ENCODE measurements at regions not wholly inside any gene's neighbourhood (a gene's known extent, or its start where the extent isn't known, plus 50 kb on each side); places are given as distances from the start of the nearest gene placed in this dataset.
A peak's percentile ranks its signal among the peaks of the same experiment; 100 is the strongest.
"Not testable (repeated sequence)": the region's sequence is repeated elsewhere in the genome, so short reads cannot be mapped to it uniquely, and the experiment has no call there.

GRCh38 chr2:42974721-42975717 is 182.6 kb upstream of the HAAO start:
- peak; percentile 74 to 75 for DNase-seq (ENCODE audit: low read depth in 1 of 2, low spot score in 2 of 2)
- Histone ChIP-seq H3K9me3 (replicated peaks) (no peaks in the 10 kb centered on the region), H3K27ac (peak overlapping the region; percentile 28; the same call in 1 of the 2 replicates), H3K36me3 (no peaks in the 10 kb centered on the region), H3K4me1 (replicated peaks) (peaks cover 14% of the 10 kb centered on the region), H3K27me3 (replicated peaks) (no peaks in the 10 kb centered on the region), H3K4me3 (peak overlapping the region; percentile 13; the same call in 1 of the 2 replicates)

- Histone ChIP-seq H3K36me3 (no peaks in the 10 kb centered on the region), H3K4me3 (no peak overlapping the region), H3K27me3 (replicated peaks) (no peaks in the 10 kb centered on the region), H3K9me3 (replicated peaks) (no peaks in the 10 kb centered on the region), H3K27ac (no peak overlapping the region), H3K4me1 (replicated peaks) (peaks cover 22% of the 10 kb centered on the region)
- no peak for DNase-seq (ENCODE audit: low read depth in 1 of 2, low spot score in 2 of 2)
These were observed 181.9 kb upstream of the HAAO start for GRCh38 chr2:42974169-42974720.

- Histone ChIP-seq H3K4me1 (replicated peaks) (peaks cover 23% of the 10 kb centered on the region), H3K36me3 (no peaks in the 10 kb centered on the region), H3K4me3 (no peak overlapping the region), H3K27me3 (replicated peaks) (no peaks in the 10 kb centered on the region), H3K9me3 (replicated peaks) (no peaks in the 10 kb centered on the region), H3K27ac (no peak overlapping the region)
- no peak for DNase-seq (ENCODE audit: low read depth in 1 of 2, low spot score in 2 of 2)
These were observed 181.3 kb upstream of the HAAO start for GRCh38 chr2:42973726-42974125.

GRCh38 chr2:42972933-42973516 is 180.6 kb upstream of the HAAO start:
- H3K27ac ChIP-seq; DNase-seq (ENCODE audit: low read depth in 1 of 2, low spot score in 2 of 2); H3K36me3 ChIP-seq; H3K4me3 ChIP-seq; H3K27me3 ChIP-seq (replicated peaks); H3K9me3 ChIP-seq (replicated peaks): not testable (repeated sequence)
- peaks cover 27% of the 10 kb centered on the region for H3K4me1 ChIP-seq (replicated peaks)

- no peak for DNase-seq (ENCODE audit: low read depth in 1 of 2, low spot score in 2 of 2)
- Histone ChIP-seq H3K36me3 (no peaks in the 10 kb centered on the region), H3K27me3 (replicated peaks) (no peaks in the 10 kb centered on the region), H3K9me3 (replicated peaks) (no peaks in the 10 kb centered on the region), H3K4me3 (no peak overlapping the region), H3K27ac (no peak overlapping the region), H3K4me1 (replicated peaks) (peaks cover 33% of the 10 kb centered on the region)
These were observed 179.8 kb upstream of the HAAO start for GRCh38 chr2:42971947-42972736.

DNA sequence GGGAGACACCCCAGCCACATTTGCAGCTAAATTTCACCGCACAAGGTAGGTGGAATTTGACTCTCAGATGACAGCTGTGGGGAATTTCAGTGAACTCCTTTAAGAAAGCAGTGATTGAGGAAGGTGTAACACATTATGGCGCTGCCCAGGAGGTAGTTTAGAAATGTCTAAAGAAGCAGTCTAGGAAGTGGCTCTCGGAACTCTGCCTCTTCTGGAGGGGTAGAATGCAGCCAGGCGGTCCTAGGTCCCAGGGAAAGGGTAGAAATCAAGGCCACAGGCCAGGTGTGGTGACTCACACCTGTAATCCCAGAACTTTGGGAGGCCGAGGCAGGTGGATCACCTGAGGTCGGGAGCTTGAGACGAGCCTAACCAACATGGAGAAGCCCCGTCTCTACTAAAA is 179.0 kb upstream of the HAAO start:
- Histone ChIP-seq H3K27me3 (replicated peaks) (no peaks in the 10 kb centered on the region), H3K9me3 (replicated peaks) (no peaks in the 10 kb centered on the region), H3K4me3 (no peak overlapping the region), H3K36me3 (no peaks in the 10 kb centered on the region), H3K4me1 (replicated peaks) (peaks cover 33% of the 10 kb centered on the region), H3K27ac (no peak overlapping the region)
- DNase-seq (ENCODE audit: low read depth in 1 of 2, low spot score in 2 of 2), result no peak

DNA sequence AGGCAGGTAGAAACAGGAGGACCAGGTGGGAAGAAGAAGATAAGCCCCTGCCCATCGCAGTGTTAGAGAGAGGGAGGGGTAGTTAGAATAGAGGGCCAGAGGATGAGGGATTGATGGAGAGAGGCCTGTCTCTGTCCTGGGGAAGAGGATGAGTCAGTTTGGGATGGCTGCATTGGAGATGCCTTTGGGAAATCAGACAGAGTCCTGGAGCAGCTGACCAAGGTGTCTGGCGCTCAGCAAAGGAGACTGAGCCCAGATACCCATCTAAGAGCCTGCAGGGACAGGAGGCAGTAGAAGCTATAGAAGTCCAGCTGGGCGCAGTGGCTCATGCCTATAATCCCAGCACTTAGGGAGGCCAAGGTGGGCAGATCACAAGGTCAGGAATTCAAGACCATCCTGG is 177.8 kb upstream of the HAAO start:
- Histone ChIP-seq H3K27me3 (replicated peaks) (no peaks in the 10 kb centered on the region), H3K4me3 (no peak overlapping the region), H3K27ac (no peak overlapping the region), H3K36me3 (no peaks in the 10 kb centered on the region), H3K4me1 (replicated peaks) (peaks cover 29% of the 10 kb centered on the region), H3K9me3 (replicated peaks) (no peaks in the 10 kb centered on the region)
- no peak for DNase-seq (ENCODE audit: low read depth in 1 of 2, low spot score in 2 of 2)

DNA sequence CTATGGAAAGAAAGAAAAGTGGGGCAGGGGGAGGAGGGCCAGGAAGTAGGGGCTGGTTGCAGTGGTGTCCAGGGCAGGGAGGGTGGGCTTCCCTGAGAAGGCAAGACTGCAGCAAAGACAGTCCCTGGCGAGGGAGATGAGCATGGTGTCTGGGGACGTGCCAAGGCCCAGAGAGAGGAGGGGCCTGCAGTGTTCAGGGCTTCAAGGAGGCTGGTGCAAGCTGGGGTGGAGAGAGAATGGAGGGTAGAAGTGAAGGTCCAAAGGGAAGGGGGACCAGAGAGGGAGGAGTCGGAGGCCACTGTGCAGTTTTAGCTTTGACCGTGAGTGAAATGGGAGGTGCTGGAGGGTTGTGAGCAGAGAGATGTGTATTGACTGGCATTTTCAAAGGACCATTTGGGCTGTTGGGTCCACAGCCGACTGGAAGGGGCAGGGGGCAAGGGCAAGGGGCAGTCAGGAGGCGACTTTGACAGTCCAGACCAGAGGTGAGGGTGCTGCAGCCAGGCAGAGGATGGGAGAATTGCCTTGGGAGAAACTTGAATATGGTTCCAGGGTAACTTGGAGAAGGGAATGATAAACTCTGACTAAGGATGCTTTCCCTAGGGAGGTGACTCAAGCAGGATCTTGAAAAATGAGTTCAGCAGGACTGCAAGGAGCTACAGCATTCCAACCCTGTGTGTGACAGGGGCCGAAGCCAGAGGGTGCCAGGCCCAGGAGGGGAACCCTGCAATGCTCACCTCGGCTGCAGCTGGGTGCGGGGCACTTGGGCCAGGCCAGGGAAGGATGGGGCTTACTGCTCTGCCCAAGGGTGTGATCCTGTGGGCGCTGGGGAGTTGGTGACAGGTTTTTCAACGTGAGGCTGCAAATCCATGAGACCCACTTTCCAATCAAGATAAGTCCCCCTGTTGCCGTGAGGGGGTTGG is 177.1 kb upstream of the HAAO start:
- Histone ChIP-seq H3K27ac (no peak overlapping the region), H3K4me3 (no peak overlapping the region), H3K36me3 (no peaks in the 10 kb centered on the region), H3K27me3 (replicated peaks) (no peaks in the 10 kb centered on the region), H3K4me1 (replicated peaks) (peaks cover 28% of the 10 kb centered on the region), H3K9me3 (replicated peaks) (no peaks in the 10 kb centered on the region)
- peak; percentile 28 to 61 for DNase-seq (ENCODE audit: low read depth in 1 of 2, low spot score in 2 of 2)

DNA sequence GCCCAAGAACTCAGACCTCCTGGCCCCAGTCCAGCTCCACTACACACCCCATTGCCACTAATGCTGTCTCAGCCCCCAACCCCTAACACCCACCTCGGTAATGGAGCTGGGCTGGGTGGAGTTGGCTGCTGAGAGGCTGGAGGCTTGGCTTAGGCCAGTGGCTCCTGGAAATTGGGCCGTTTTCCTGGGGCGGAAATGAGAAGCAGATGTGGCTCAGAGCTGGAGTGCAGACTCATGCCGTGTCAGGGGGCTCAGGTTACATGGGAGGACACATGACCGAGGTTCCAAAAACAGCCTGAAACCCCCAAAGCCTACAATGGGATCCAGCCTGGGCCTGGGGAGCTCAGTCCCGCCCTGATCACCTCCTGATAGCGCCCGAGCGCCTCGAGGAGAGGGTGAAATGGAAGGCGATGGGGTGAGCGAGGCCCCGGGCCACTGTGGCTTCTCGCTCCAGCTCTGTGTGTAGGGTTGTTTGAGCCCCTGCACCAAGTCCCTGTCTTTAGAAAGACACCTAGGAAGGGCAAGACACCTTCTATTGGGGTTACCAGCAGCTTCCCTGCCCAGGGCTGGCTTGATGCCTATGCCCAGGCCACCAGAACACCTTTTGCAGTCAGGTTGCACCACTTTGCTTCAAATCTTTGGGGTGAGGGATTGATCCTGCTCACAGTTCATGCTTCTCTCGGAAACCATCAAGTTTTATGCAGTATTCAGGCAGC is 175.7 kb upstream of the HAAO start:
- H3K27ac ChIP-seq, result peak overlapping the region; percentile 27; the same call in 1 of the 2 replicates
- no peaks in the 10 kb centered on the region for H3K9me3 ChIP-seq (replicated peaks)
- peaks cover 29% of the 10 kb centered on the region for H3K4me1 ChIP-seq (replicated peaks)
- no peak overlapping the region for H3K4me3 ChIP-seq
- peak in 1 of 2 experiments; percentile 62 for DNase-seq (ENCODE audit: low read depth in 1 of 2, low spot score in 2 of 2)
- no peaks in the 10 kb centered on the region for H3K27me3 ChIP-seq (replicated peaks)
- no peaks in the 10 kb centered on the region for H3K36me3 ChIP-seq

GRCh38 chr2:42965910-42966309 is 173.5 kb upstream of the HAAO start:
- Histone ChIP-seq H3K4me1 (replicated peaks) (peaks cover 29% of the 10 kb centered on the region), H3K27ac (no peak overlapping the region)

DNA sequence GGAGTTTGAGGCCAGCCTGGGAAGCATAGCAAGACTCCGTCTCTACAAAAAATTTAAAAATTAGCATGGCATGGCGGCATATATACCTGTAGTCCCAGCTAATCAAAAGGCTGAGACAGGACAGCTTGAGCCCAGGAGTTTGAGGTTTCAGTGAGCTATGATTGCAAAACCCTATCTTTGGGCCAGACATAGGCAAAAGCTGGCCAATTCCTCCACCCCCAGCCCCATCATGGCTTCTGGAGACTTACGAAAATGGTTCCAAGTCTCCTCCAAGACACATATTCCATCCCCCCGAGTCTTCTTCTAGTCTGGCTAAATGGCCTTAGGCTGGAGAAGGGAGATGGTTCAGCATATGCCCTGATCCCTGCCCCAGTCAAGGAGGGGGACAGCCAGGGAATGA is 172.8 kb upstream of the HAAO start:
- no peak overlapping the region for H3K4me3 ChIP-seq
- H3K4me1 ChIP-seq (replicated peaks), result peaks cover 31% of the 10 kb centered on the region
- H3K9me3 ChIP-seq (replicated peaks), result no peaks in the 10 kb centered on the region
- DNase-seq (ENCODE audit: low read depth in 1 of 2, low spot score in 2 of 2), result no peak
- H3K27me3 ChIP-seq (replicated peaks), result no peaks in the 10 kb centered on the region
- H3K27ac ChIP-seq, result no peak overlapping the region
- H3K36me3 ChIP-seq, result no peaks in the 10 kb centered on the region

More at GRCh38 chr2:42965910-42966309, 173.5 kb upstream of the HAAO start:
- Histone ChIP-seq H3K4me3 (no peak overlapping the region), H3K9me3 (replicated peaks) (no peaks in the 10 kb centered on the region), H3K27me3 (replicated peaks) (no peaks in the 10 kb centered on the region), H3K36me3 (no peaks in the 10 kb centered on the region)
- no peak for DNase-seq (ENCODE audit: low read depth in 1 of 2, low spot score in 2 of 2)

- peak; percentile 54 to 84 for DNase-seq (ENCODE audit: low read depth in 1 of 2, low spot score in 2 of 2)
- Histone ChIP-seq H3K4me3 (no peak overlapping the region), H3K4me1 (replicated peaks) (peaks cover 32% of the 10 kb centered on the region), H3K27ac (no peak overlapping the region), H3K9me3 (replicated peaks) (0 out of 2 replicates have a peak, but pooled peaks cover 2% of the 10 kb centered on the region), H3K27me3 (replicated peaks) (no peaks in the 10 kb centered on the region), H3K36me3 (no peaks in the 10 kb centered on the region)
These were observed 172.2 kb upstream of the HAAO start for GRCh38 chr2:42964439-42965083.
